Activated naive CD8-positive, alpha-beta T cell treated with anti-CD3 and anti-CD28 coated beads, Interleukin-2, amount 10 ng/mL, durations not matched to agents 7 days and 5 days (primary cell): ENCODE measurements at regions not wholly inside any gene's neighbourhood (a gene's known extent, or its start where the extent isn't known, plus 50 kb on each side); places are given as distances from the start of the nearest gene placed in this dataset.

Experiments
- ATAC-seq: fragments of 150-1000 bp; cut with Tn5 transposase; one replicate; pipeline ENCODE4 v1.10.0; 2021; ENCODE audit warnings: low read depth, moderate library complexity
- POLR2A ChIA-PET: fragments of 350-600 bp; sonication (Branson Sonifier 250); formaldehyde crosslinking; loops from one replicate; lab custom pipeline; 2021; ENCODE audit warnings: antibody characterized with exemption; lab: Charles Lee
- DNase-seq: peaks from one replicate; pipeline ENCODE4 v3.0.0; 2021
- H3K27ac Mint-ChIP-seq: one replicate; pipeline ENCODE4 v1.8.0; 2022; ENCODE audit warnings: mild to moderate bottlenecking, mixed read lengths
- H3K27me3 Mint-ChIP-seq: one replicate; pipeline ENCODE4 v1.8.0; 2022; ENCODE audit warnings: mild to moderate bottlenecking, moderate library complexity, mixed read lengths
- H3K36me3 Mint-ChIP-seq: one replicate; pipeline ENCODE4 v1.8.0; 2021; ENCODE audit warnings: mild to moderate bottlenecking, mixed read lengths
- H3K4me1 Mint-ChIP-seq: one replicate; pipeline ENCODE4 v1.8.0; 2021; ENCODE audit warnings: mixed read lengths
- H3K4me3 Mint-ChIP-seq: one replicate; pipeline ENCODE4 v1.8.0; 2022; ENCODE audit warnings: mild to moderate bottlenecking, moderate library complexity, mixed read lengths
- H3K9me3 Mint-ChIP-seq: one replicate; pipeline ENCODE4 v1.8.0; 2021; ENCODE audit warnings: mixed read lengths

DNA sequence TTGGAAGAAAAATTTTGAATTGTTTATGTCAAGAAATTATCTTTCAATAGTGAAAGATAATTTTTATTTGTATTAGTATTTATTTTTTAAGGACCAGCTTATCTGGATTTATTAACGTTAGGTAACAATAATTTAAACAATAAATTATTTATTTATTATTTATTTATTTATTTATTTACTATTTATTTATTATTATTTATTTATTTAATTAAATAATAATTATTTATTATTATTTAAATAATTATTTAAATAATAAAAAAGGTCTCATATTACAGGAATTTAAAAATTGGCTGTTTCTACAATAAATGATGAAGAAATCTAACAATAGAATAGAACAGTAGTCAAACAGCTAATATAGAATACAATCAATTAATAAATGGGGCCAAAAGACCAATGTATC lies 618.7 kb upstream of the BRINP3 start:
- H3K27ac Mint-ChIP-seq: no peak overlapping the region
- peaks cover 4% of the 10 kb centered on the region for H3K9me3 Mint-ChIP-seq
- DNase-seq (no peak), ATAC-seq (no peak)
- POLR2A ChIA-PET: no interaction called here
- H3K4me3 Mint-ChIP-seq: no peak overlapping the region
- H3K27me3 Mint-ChIP-seq: no peaks in the 10 kb centered on the region
- H3K4me1 Mint-ChIP-seq: no peaks in the 10 kb centered on the region
- H3K36me3 Mint-ChIP-seq: no peaks in the 10 kb centered on the region

DNA sequence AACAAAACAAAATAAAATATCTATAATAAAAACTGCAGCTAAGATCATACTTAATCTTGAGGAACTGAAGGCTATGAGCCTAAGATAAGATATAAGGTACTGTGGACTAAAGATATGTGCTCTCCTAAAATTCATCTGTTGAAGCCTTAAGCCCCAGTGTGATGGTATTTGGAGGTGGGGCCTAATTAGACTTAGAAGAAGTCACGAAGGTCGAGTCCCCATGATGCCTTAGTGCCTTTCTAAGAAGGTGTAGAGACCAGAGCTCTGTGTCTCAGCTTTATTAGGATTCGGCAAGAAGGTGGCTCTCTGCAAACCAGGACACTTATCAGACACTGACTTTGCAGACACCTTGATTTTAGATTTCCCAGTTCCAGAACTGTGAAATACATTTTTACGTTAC lies 622.0 kb upstream of the BRINP3 start:
- H3K27ac Mint-ChIP-seq: no peak overlapping the region

DNA sequence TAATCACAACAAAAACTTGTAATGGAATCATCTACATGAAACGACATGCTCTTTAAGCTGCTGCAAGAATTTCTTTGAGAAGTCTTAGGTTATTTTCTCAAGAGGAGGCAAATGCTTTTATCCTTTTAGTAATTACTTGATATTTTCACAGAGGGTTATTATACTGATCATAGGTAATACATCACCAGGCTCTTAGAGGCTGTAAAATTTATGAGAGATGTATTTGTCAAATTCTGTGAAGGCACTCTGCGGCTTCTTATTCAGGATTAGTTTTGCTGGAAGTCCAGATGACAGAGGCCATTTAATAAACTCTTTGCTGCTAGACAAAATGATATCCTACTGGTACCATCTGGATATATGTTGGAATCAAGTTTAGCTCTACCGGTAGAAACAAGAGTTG lies 624.3 kb upstream of the BRINP3 start:
- DNase-seq: no peak
- POLR2A ChIA-PET: no interaction called here
- Mint-ChIP-seq H3K27ac (no peak overlapping the region), H3K4me1 (no peaks in the 10 kb centered on the region), H3K27me3 (no peaks in the 10 kb centered on the region), H3K4me3 (no peak overlapping the region), H3K9me3 (no peaks in the 10 kb centered on the region), H3K36me3 (no peaks in the 10 kb centered on the region)
- no peak for ATAC-seq

More for the DNA sequence above, 622.0 kb upstream of the BRINP3 start:
- DNase-seq: no peak
- POLR2A ChIA-PET: no interaction called here
- Mint-ChIP-seq H3K4me3 (no peak overlapping the region), H3K9me3 (no peaks in the 10 kb centered on the region), H3K27me3 (no peaks in the 10 kb centered on the region), H3K36me3 (no peaks in the 10 kb centered on the region), H3K4me1 (no peaks in the 10 kb centered on the region)
- ATAC-seq: no peak

DNA sequence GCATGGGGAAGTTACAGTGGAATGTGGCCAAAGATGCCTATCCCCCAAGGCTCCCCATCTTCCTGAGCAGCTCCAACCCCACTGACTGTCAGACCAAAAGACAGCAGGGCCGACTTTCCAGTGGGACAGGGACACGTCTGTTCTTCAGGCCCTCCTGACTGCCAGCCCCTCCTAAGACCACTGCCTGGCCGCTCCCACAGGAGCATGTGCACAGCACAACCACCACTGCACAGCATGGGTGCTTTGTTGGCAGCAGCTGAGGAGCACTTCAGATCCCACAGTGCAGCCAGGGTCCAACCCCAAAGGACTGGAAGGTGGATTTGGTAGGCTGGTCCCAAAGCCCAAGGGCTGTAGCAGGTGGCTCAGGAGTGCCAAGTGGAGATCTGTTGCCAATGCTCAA lies 648.3 kb upstream of the BRINP3 start:
- H3K9me3 Mint-ChIP-seq: peaks cover 4% of the 10 kb centered on the region
- no peaks in the 10 kb centered on the region for H3K4me1 Mint-ChIP-seq
- no peaks in the 10 kb centered on the region for H3K27me3 Mint-ChIP-seq
- ATAC-seq (no peak), DNase-seq (no peak)
- no peak overlapping the region for H3K4me3 Mint-ChIP-seq
- no peak overlapping the region for H3K27ac Mint-ChIP-seq
- POLR2A ChIA-PET: no interaction called here
- no peaks in the 10 kb centered on the region for H3K36me3 Mint-ChIP-seq

DNA sequence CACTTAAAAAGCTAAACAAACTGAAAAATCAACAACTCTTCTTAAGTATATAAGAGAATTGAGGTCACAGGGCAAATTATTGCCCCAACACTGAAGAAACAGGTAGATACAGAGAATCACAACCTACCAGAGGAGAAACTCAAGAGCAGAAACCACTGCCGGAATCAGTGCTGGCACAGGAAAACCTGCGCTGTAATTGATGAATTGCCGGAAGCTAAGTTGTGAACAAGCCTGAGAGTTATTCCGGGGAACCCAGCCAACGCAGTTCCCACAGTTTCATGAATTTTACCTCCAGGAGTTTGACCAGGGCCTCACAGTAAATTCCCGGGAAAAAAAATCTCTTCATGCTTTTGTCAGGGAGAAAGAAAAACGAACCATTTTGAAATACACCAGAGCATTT lies 657.1 kb upstream of the BRINP3 start:
- Mint-ChIP-seq H3K4me1 (no peaks in the 10 kb centered on the region), H3K4me3 (no peak overlapping the region), H3K27ac (no peak overlapping the region), H3K27me3 (no peaks in the 10 kb centered on the region), H3K36me3 (no peaks in the 10 kb centered on the region), H3K9me3 (peaks cover 3% of the 10 kb centered on the region)
- no peak for DNase-seq
- POLR2A ChIA-PET: no interaction called here
- no peak for ATAC-seq

DNA sequence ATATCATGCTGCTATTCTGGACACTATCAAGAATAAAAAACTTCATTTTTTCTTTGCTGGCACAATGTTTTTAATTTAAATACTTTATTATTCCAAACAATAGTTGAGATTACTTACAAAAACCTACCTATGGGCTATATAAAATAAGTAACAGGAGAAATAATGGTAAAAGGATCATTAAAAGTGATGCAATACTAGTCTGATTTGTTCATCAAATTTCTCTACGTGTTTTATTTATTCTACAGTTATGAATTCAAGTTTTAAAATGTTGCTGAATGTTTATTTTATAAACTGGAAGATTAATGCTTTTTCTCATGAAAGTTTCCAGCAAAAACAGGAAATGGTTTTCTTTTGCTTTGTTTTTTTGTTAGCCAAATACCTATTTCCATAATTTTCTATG lies 662.4 kb upstream of the BRINP3 start:
- no peaks in the 10 kb centered on the region for H3K27me3 Mint-ChIP-seq
- no peak overlapping the region for H3K4me3 Mint-ChIP-seq

DNA sequence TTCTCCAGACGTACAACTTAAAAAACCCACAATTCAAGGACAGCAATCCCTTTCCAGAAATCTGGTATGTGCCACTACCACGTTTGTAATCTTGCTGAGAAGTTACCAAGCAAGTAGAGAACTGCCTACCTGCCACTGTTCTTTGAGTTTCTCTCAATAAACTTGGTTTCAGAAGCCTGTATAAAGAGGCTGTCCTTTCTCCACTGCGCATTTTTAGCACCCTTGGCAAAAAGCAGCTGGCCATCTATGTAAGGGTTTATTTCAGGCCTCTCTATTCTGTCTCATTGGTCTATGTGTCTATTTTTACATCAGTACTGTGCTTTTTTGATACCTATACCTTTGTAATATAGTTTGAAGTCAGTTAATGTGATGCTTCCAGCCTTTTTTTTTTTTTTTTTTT lies 665.1 kb upstream of the BRINP3 start:
- no peak overlapping the region for H3K27ac Mint-ChIP-seq
- no peaks in the 10 kb centered on the region for H3K4me1 Mint-ChIP-seq
- ATAC-seq: no peak
- H3K27me3 Mint-ChIP-seq: no peaks in the 10 kb centered on the region
- H3K4me3 Mint-ChIP-seq: no peak overlapping the region
- peaks cover 1% of the 10 kb centered on the region for H3K9me3 Mint-ChIP-seq
- DNase-seq: no peak
- no peaks in the 10 kb centered on the region for H3K36me3 Mint-ChIP-seq
- POLR2A ChIA-PET: no interaction called here

More for the DNA sequence above, 662.4 kb upstream of the BRINP3 start:
- peaks cover 3% of the 10 kb centered on the region for H3K9me3 Mint-ChIP-seq
- ATAC-seq (no peak), DNase-seq (no peak)
- H3K36me3 Mint-ChIP-seq: no peaks in the 10 kb centered on the region
- POLR2A ChIA-PET: no interaction called here
- H3K27ac Mint-ChIP-seq: no peak overlapping the region
- no peaks in the 10 kb centered on the region for H3K4me1 Mint-ChIP-seq

DNA sequence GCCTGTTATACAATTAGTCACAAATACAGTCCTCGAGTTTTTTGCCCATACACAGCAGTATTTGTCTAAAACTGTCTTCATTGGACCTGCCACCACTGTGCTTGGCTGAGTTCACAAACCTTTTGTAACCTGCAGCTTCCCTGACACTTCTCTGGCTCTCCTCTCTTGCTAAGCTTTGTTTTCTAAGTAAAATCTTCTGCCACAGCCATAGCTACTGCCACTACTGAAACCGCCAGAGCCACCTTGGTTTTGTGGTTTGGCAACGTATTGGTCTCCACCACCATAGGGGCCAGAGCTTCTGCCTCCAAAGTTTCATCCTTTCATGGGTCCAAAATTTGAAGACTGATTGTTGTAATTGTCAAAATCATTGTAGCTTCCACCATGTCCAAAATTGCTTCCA lies 668.2 kb upstream of the BRINP3 start:
- Mint-ChIP-seq H3K27me3 (no peaks in the 10 kb centered on the region), H3K27ac (no peak overlapping the region), H3K4me1 (no peaks in the 10 kb centered on the region), H3K9me3 (peaks cover 1% of the 10 kb centered on the region), H3K4me3 (no peak overlapping the region), H3K36me3 (no peaks in the 10 kb centered on the region)
- ATAC-seq (no peak), DNase-seq (no peak)
- POLR2A ChIA-PET: no interaction called here

DNA sequence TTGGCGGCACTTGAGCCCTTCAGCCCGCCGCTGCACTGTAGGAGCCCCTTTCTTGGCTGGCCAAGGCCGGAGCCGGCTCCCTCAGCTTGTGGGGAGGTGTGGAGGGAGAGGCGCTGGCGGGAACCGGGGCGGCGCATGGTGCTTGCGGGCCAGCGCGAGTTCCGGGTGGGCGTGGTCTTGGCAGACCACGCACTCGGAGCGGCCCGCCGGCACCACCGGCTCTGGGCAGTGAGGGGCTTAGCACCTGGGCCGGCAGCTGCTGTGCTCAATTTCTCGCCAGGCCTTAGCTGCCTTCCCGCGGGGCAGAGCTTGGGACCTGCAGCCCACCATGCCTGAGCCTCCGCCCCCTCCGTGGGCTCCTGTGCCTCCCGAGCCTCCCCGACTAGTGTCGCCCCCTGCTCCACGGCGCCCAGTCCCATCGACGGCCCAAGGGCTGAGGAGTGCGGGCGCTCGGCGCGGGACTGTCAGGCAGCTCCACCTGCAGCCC lies 673.7 kb upstream of the BRINP3 start:
- no peak for ATAC-seq
- Mint-ChIP-seq H3K36me3 (no peaks in the 10 kb centered on the region), H3K27me3 (no peaks in the 10 kb centered on the region), H3K4me3 (no peak overlapping the region), H3K4me1 (no peaks in the 10 kb centered on the region), H3K27ac (no peak overlapping the region), H3K9me3 (no peaks in the 10 kb centered on the region)
- no peak for DNase-seq
- POLR2A ChIA-PET: no interaction called here

DNA sequence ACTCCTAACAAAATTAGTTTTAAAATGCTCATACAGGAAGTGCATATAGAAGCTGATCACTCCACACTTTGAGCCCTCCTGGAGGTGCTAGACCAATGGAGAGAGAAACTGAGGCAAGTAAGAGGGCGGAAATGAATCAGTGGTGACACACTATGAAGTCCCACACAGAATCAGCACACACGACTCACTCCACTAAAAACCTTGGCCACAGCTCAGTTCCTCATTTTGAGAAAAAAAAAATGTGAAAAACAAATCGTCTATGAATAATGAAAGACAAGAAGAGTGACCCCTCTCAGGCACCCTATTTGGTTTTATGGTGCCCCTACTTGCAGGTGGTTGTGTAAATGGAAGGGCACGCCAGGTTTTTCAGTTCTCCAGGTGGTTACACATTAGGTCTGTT lies 675.1 kb upstream of the BRINP3 start:
- no peaks in the 10 kb centered on the region for H3K4me1 Mint-ChIP-seq
- no peak overlapping the region for H3K27ac Mint-ChIP-seq
- no peaks in the 10 kb centered on the region for H3K36me3 Mint-ChIP-seq
- POLR2A ChIA-PET: no interaction called here
- no peak for DNase-seq
- H3K27me3 Mint-ChIP-seq: no peaks in the 10 kb centered on the region
- H3K4me3 Mint-ChIP-seq: no peak overlapping the region
- no peak for ATAC-seq
- no peaks in the 10 kb centered on the region for H3K9me3 Mint-ChIP-seq

DNA sequence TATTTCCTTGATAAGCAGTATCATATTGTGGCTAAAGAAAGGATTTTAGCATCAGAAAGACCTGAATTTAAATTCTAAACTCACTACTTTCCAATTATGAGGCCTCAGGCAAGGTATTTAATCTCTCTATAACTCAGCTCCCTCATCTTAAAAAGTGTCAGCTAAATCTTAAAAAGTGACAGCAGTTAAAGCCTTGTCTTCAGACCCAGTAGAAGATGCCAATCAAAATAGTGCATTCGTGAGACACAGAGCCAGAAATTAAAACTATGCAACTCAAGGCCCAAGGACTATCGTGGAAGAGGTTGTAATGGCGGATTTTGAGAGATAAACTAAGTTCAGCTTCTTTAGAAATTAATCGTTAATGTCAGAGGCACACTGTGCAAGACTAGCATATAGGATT lies 677.5 kb upstream of the BRINP3 start:
- no peak for ATAC-seq

DNA sequence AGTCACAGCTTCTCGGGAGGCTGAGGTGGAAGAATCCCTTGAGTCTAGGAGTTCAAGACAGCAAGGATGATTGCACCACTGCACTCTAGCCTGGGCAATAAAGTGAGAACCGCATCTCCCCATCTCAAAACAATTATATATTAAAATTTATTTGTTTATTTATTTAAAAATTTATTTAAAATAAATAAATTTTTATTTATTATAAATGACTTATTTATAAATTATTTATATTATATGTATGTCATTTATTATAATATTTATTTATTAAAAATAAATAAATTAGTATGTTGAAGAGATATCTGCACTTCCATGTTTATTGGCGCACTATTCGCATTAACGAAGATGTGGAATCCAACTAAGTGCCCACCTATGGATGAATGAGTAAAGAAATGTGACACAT lies 683.2 kb upstream of the BRINP3 start:
- DNase-seq (no peak), ATAC-seq (no peak)
- H3K4me3 Mint-ChIP-seq: no peak overlapping the region
- peaks cover 4% of the 10 kb centered on the region for H3K9me3 Mint-ChIP-seq
- no peaks in the 10 kb centered on the region for H3K4me1 Mint-ChIP-seq
- peaks cover 1% of the 10 kb centered on the region for H3K27me3 Mint-ChIP-seq
- POLR2A ChIA-PET: no interaction called here
- H3K36me3 Mint-ChIP-seq: no peaks in the 10 kb centered on the region
- no peak overlapping the region for H3K27ac Mint-ChIP-seq

More for the DNA sequence above, 677.5 kb upstream of the BRINP3 start:
- Mint-ChIP-seq H3K4me1 (no peaks in the 10 kb centered on the region), H3K27me3 (no peaks in the 10 kb centered on the region), H3K27ac (no peak overlapping the region), H3K4me3 (no peak overlapping the region), H3K9me3 (peaks cover 3% of the 10 kb centered on the region), H3K36me3 (no peaks in the 10 kb centered on the region)
- DNase-seq: no peak
- POLR2A ChIA-PET: no interaction called here

DNA sequence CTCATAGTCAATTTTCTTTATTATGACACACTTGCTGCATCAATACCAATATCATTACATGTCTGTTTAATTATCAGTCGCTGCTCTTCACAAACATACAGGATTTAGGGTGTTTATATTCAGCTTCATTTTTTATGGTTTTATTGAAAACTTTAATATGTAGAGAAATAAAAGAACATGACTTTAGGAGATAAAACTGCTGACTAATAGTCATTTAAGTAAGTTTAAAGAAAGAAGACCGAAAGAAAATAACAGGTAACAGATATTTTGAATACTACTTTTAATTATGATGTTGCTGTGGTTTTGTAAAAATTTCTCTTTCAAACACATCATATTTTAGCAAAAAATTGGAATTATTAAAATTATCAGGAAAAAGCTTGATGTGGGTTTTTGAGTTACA lies 685.1 kb upstream of the BRINP3 start:
- Mint-ChIP-seq H3K27ac (no peak overlapping the region), H3K4me3 (no peak overlapping the region), H3K4me1 (no peaks in the 10 kb centered on the region), H3K36me3 (no peaks in the 10 kb centered on the region), H3K9me3 (peaks cover 4% of the 10 kb centered on the region), H3K27me3 (peaks cover 1% of the 10 kb centered on the region)
- POLR2A ChIA-PET: no interaction called here
- ATAC-seq (no peak), DNase-seq (no peak)

DNA sequence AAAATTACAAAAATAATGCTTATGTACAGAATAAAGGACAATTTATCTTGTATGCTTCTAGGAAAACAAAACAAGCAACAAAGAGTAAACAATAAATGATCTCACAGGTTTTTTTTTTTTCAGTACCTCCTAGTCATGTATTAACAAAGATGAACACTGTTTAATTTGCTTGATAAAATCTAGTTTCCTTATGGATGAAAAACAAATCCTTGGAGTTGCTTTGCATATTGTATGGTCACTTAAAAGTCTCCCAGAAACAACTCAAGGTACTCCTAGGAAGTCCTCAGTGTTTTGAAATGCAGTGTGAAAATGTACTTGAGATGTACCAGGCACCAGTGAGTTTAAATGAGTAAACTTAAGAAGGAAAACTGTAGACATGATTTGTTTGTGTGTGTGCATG lies 686.0 kb upstream of the BRINP3 start:
- Mint-ChIP-seq H3K27me3 (peaks cover 1% of the 10 kb centered on the region), H3K27ac (no peak overlapping the region), H3K4me1 (no peaks in the 10 kb centered on the region), H3K36me3 (no peaks in the 10 kb centered on the region), H3K9me3 (peaks cover 2% of the 10 kb centered on the region), H3K4me3 (no peak overlapping the region)
- DNase-seq (no peak), ATAC-seq (no peak)
- POLR2A ChIA-PET: no interaction called here

DNA sequence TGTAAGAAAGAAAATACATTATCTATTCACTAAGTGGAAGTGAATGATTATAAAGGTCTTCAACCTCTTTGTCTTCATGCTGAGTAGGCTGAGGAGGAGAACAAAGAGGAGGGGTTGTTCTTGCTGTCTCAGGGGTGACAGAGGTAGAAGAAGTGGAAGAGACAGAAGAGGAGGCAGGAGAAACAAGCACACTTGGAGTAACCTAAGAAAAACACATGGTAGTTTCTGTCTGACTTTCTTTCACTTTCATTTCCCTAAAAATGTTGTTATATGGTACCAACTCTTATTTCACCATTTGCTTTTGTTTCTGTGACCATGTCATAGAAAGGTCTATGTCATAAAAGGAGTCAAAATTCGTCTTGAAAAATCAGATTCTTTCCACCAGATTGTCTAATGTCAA lies 696.6 kb upstream of the BRINP3 start:
- Mint-ChIP-seq H3K27ac (no peak overlapping the region), H3K4me1 (peaks cover 2% of the 10 kb centered on the region), H3K9me3 (peaks cover 2% of the 10 kb centered on the region), H3K36me3 (no peaks in the 10 kb centered on the region), H3K4me3 (peak overlapping the region; percentile 17), H3K27me3 (no peaks in the 10 kb centered on the region)
- ATAC-seq: no peak
- POLR2A ChIA-PET: no interaction called here
- no peak for DNase-seq
